GM12878 (cell line): ENCODE measurements at regions not wholly inside any gene's neighbourhood (a gene's known extent, or its start where the extent isn't known, plus 50 kb on each side); places are given as distances from the start of the nearest gene placed in this dataset.
A peak's percentile ranks its signal among the peaks of the same experiment; 100 is the strongest.

Experiments
- ATAC-seq: fragments of 200-7000 bp; cut with Tn5 transposase; 3 replicates; pipeline ENCODE4 v1.9.1; 2020; ENCODE audit warnings: mild to moderate bottlenecking, moderate library complexity
- BruUV-seq: library from RNA; stranded (reverse); fragments of 400-500 nt; replicated peaks from 2 replicates; lab custom pipeline; 2021; lab: Mats Ljungman, UMichigan
- CTCF ChIA-PET: fragments of 300-600 bp; sonication (Branson Sonifier 250); formaldehyde crosslinking; extraction: SDS; loops from one replicate; lab custom pipeline; 2021; ENCODE audit warnings: inconsistent platforms; lab: Yijun Ruan, JAX
- POLR2A ChIA-PET: fragments of 350-600 bp; formaldehyde crosslinking; extraction: SDS; loops from one replicate; lab custom pipeline; 2021; ENCODE audit warnings: inconsistent platforms; lab: Charles Lee
- RAD21 ChIA-PET: fragments of 300-600 bp; sonication (Branson Sonifier 250); formaldehyde crosslinking; loops from one replicate; lab custom pipeline; 2023; ENCODE audit warnings: antibody characterized with exemption; ENCODE audit not compliant: unreplicated experiment; lab: Charles Lee
- SMC1A ChIA-PET: fragments of 300-600 bp; sonication (Branson Sonifier 250); formaldehyde crosslinking; loops from one replicate; lab custom pipeline; 2023; ENCODE audit not compliant: unreplicated experiment, uncharacterized antibody; lab: Charles Lee
- DNase-seq: peaks from one replicate; pipeline ENCODE4 v3.0.0-alpha.2; 2011; ENCODE audit warnings: low read depth, low spot score
- FAIRE-seq: peaks from 3 replicates; lab custom pipeline; 2011; peaks lifted over from hg19 to GRCh38; lab: Jason Lieb, UNC
- H2AFZ ChIP-seq: 2 replicates; pipeline ENCODE4 v1.6.0; 2011; ENCODE audit warnings: low read depth, low read length, control low read depth; ENCODE audit not compliant: control insufficient read depth
- H3K27ac ChIP-seq: 2 replicates; pipeline ENCODE4 v1.5.1; 2011; ENCODE audit warnings: control low read depth; ENCODE audit not compliant: control insufficient read depth, insufficient read depth
- H3K27me3 ChIP-seq, 2 experiments: replicated peaks in 1 of 2; 2 replicates each; pipeline versions ENCODE4 v1.6.0 to v1.6.1; 2011; ENCODE audit warnings: low read length in 1 of 2; ENCODE audit not compliant: control insufficient read depth in 2 of 2, insufficient read depth in 2 of 2
- H3K36me3 ChIP-seq, 2 experiments: 2 replicates each; pipeline ENCODE4 v1.5.1; 2011; ENCODE audit warnings: low read length in 1 of 2; ENCODE audit not compliant: control insufficient read depth in 2 of 2, insufficient read depth in 2 of 2
- H3K4me1 ChIP-seq: 2 replicates; pipeline ENCODE4 v1.6.1; 2011; ENCODE audit warnings: mild to moderate bottlenecking, low read length, moderate library complexity, mixed read lengths; ENCODE audit not compliant: control insufficient read depth, insufficient read depth
- H3K4me2 ChIP-seq: 2 replicates; pipeline ENCODE4 v1.6.0; 2011; ENCODE audit warnings: control low read depth; ENCODE audit not compliant: control insufficient read depth, insufficient read depth
- H3K4me3 ChIP-seq: fragments of 200-600 bp; sonication (generic); 2 replicates; pipeline ENCODE4 v1.5.1; 2016
- H3K79me2 ChIP-seq: 2 replicates; pipeline ENCODE4 v1.6.0; 2011; ENCODE audit warnings: low read length; ENCODE audit not compliant: control insufficient read depth, insufficient read depth
- H3K9ac ChIP-seq: 2 replicates; pipeline ENCODE4 v1.8.0; 2011; ENCODE audit warnings: low read length, control low read depth, mixed read lengths; ENCODE audit not compliant: control insufficient read depth, insufficient read depth
- H3K9me3 ChIP-seq: replicated peaks from 3 replicates; pipeline ENCODE4 v1.5.1; 2011; ENCODE audit warnings: mild to moderate bottlenecking, low read length; ENCODE audit not compliant: control insufficient read depth, insufficient read depth
- H4K20me1 ChIP-seq: 2 replicates; pipeline ENCODE4 v1.6.0; 2011; ENCODE audit not compliant: control insufficient read depth, insufficient read depth
- CHD1 ChIP-seq: IDR thresholded peaks from 2 replicates; pipeline ENCODE4 v1.6.1; 2012; ENCODE audit warnings: low read depth, low read length, improper control_type of control experiment
- HCFC1 ChIP-seq: fragments of 150-350 bp; IDR thresholded peaks from 2 replicates; pipeline ENCODE4 v1.6.1; 2014; ENCODE audit warnings: low read length
- IKZF1 ChIP-seq: fragments of 450-650 bp; conservative IDR thresholded peaks from 2 replicates; pipeline ENCODE4 v1.6.1; 2017; ENCODE audit warnings: antibody characterized with exemption, mild to moderate bottlenecking
- KAT2A ChIP-seq: conservative IDR thresholded peaks from 2 replicates; pipeline ENCODE4 v1.6.1; 2011; ENCODE audit warnings: low read depth, low read length; ENCODE audit not compliant: control insufficient read depth
- MEF2B ChIP-seq: fragments of 450-650 bp; IDR thresholded peaks from 2 replicates; pipeline ENCODE4 v1.6.1; 2018; ENCODE audit warnings: mild to moderate bottlenecking, moderate library complexity; ENCODE audit not compliant: partially characterized antibody, poor library complexity, severe bottlenecking
- SIN3A ChIP-seq: IDR thresholded peaks from 2 replicates; pipeline ENCODE4 v1.6.1; 2012; ENCODE audit warnings: low read depth, low read length, improper control_type of control experiment
- WGBS: methylation state at CpG from one replicate; pipeline ENCODE4 v1.1.6; 2016; ENCODE audit warnings: low lambda C conversion rate; ENCODE audit not compliant: insufficient replicate concordance, insufficient coverage; ENCODE audit errors: missing lambda C conversion rate; 5-methylcytosine and 5-hydroxymethylcytosine counted together
- in situ Hi-C: fragments of 300-500 bp; cut with MboI; formaldehyde crosslinking; loops from 9 replicates; pipeline ENCODE4 v1.14.3; 2018; ENCODE audit warnings: mixed read lengths
- intact Hi-C: fragments of 100-400 bp; cut with micrococcal nuclease; formaldehyde crosslinking; loops from one replicate; pipeline ENCODE4 v1.14.2; 2022; ENCODE audit not compliant: unreplicated experiment
- TF ChIP-seq, protein P1 (sequence below): fragments of 450-650 bp; IDR thresholded peaks from 2 replicates; pipeline ENCODE4 v1.6.1; 2016; ENCODE audit warnings: mild to moderate bottlenecking
- TF ChIP-seq, protein P2 (sequence below): fragments of 450-650 bp; formaldehyde crosslinking; IDR thresholded peaks from 2 replicates; pipeline ENCODE4 v1.4.0; 2020; ENCODE audit warnings: mild to moderate bottlenecking, moderate library complexity

DNA sequence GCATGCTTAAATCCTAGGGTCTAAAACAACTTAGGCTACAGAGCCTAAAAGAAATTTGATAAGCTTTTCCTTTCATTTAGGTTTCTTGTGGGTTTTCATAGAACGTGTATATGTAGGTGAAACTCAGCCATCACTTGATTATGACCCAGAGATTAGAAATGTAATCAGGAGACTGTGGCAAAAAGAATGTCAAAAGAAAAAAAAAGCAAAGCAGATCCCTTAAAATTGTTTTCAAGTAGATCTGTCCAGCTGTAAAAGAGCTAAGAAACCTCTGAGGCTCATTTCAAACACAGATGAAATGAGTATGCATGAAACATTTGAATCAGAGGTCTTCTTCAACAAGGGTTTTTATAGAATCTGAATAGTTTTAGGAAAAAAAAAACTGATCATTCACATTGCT lies 341.3 kb upstream of the PRDM1 start (continued):
- TF ChIP-seq CHD1 (no peak), HCFC1 (no peak), SIN3A (no peak), KAT2A (no peak)
- TF ChIP-seq, protein P1, sequence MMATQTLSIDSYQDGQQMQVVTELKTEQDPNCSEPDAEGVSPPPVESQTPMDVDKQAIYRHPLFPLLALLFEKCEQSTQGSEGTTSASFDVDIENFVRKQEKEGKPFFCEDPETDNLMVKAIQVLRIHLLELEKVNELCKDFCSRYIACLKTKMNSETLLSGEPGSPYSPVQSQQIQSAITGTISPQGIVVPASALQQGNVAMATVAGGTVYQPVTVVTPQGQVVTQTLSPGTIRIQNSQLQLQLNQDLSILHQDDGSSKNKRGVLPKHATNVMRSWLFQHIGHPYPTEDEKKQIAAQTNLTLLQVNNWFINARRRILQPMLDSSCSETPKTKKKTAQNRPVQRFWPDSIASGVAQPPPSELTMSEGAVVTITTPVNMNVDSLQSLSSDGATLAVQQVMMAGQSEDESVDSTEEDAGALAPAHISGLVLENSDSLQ: no peak

DNA sequence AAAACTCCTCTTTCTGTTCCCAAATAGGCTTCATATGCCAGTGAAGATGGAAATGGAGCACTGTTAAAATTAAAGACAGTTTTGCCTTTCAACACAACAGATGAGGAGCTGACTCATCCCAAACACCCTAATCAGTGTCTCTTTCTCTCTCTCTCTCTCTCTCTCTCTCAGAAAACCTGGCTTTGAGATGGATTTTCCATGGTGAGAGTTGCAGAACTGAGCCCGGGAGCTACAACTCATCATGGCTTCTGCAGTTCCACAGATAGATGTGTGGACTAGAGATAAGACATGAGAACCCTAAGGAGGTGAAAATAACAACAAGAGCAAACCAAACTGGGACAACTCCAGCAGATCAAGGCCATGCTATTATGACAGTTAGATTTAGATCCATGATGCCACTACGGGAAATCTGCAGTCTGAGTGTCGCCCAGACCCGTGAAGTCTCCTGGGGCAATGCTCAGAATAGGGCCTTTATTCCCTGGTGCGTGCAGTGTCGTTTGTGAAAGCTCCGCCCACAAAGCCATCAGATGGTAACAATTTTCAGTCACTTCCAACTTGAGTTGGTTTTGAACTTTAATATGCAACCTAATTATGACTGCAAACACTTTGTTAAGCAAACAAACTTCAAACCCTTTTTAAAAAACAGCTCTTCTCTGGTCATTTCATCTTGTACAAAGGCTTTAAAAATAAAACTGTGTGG lies 338.2 kb upstream of the PREP start:
- no peaks in the 10 kb centered on the region for H3K27me3 ChIP-seq
- in situ Hi-C loops: no loop called here
- H3K4me3 ChIP-seq: no peak overlapping the region
- peaks cover 15% of the 10 kb centered on the region for H3K4me1 ChIP-seq
- WGBS: 39% methylated on average over 7 of the region's 7 CpGs
- BruUV-seq: no TSS peak
- DNase-seq: no peak
- CTCF ChIA-PET: interaction anchor here (2.4 kb wide), 1 partner anchor 308 kb away, joined by 6 read pairs; no protein-coding TSS in a partner anchor
- no peaks in the 10 kb centered on the region; the same call in 2 of the 3 replicates for H3K9me3 ChIP-seq
- POLR2A ChIA-PET: interaction anchor here (1.1 kb wide), 1 partner anchor 11 kb away, joined by 3 read pairs; no protein-coding TSS in a partner anchor
- H3K9ac ChIP-seq: no peak overlapping the region
- no peak; the same call in 1 of the 3 replicates for ATAC-seq
- H3K27ac ChIP-seq: no peak overlapping the region
- FAIRE-seq: no peak
- H3K36me3 ChIP-seq: no peaks in the 10 kb centered on the region
- no peak overlapping the region for H3K4me2 ChIP-seq
- H3K79me2 ChIP-seq: no peaks in the 10 kb centered on the region
- no peak overlapping the region for H2AFZ ChIP-seq
- H4K20me1 ChIP-seq: no peaks in the 10 kb centered on the region
- RAD21 ChIA-PET: interaction anchor here (1.0 to 2.5 kb wide), 2 partner anchors 253 to 482 kb away, joined by 3 to 8 read pairs; no protein-coding TSS in a partner anchor
- SMC1A ChIA-PET: interaction anchor here (1.0 to 1.9 kb wide), 8 partner anchors 9 to 353 kb away, joined by 3 to 6 read pairs (median 3); no protein-coding TSS in a partner anchor
- TF ChIP-seq IKZF1 (0 out of 2 replicates have a peak, but pooled peaks have one; percentile 13), MEF2B (peak; percentile 37)
- TF ChIP-seq, protein P2, sequence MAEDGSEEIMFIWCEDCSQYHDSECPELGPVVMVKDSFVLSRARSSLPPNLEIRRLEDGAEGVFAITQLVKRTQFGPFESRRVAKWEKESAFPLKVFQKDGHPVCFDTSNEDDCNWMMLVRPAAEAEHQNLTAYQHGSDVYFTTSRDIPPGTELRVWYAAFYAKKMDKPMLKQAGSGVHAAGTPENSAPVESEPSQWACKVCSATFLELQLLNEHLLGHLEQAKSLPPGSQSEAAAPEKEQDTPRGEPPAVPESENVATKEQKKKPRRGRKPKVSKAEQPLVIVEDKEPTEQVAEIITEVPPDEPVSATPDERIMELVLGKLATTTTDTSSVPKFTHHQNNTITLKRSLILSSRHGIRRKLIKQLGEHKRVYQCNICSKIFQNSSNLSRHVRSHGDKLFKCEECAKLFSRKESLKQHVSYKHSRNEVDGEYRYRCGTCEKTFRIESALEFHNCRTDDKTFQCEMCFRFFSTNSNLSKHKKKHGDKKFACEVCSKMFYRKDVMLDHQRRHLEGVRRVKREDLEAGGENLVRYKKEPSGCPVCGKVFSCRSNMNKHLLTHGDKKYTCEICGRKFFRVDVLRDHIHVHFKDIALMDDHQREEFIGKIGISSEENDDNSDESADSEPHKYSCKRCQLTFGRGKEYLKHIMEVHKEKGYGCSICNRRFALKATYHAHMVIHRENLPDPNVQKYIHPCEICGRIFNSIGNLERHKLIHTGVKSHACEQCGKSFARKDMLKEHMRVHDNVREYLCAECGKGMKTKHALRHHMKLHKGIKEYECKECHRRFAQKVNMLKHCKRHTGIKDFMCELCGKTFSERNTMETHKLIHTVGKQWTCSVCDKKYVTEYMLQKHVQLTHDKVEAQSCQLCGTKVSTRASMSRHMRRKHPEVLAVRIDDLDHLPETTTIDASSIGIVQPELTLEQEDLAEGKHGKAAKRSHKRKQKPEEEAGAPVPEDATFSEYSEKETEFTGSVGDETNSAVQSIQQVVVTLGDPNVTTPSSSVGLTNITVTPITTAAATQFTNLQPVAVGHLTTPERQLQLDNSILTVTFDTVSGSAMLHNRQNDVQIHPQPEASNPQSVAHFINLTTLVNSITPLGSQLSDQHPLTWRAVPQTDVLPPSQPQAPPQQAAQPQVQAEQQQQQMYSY (CRISPR knock-in tag): no peak
- TF ChIP-seq, all 136 proteins: peak for 2
- intact Hi-C loops: loop anchor here (5.0 kb wide), 1 partner anchor 151 kb away; no protein-coding TSS in a partner anchor
